ENCODE measurements at regions not wholly inside any gene's neighbourhood (a gene's known extent, or its start where the extent isn't known, plus 50 kb on each side); places are given as distances from the start of the nearest gene placed in this dataset.

DNA sequence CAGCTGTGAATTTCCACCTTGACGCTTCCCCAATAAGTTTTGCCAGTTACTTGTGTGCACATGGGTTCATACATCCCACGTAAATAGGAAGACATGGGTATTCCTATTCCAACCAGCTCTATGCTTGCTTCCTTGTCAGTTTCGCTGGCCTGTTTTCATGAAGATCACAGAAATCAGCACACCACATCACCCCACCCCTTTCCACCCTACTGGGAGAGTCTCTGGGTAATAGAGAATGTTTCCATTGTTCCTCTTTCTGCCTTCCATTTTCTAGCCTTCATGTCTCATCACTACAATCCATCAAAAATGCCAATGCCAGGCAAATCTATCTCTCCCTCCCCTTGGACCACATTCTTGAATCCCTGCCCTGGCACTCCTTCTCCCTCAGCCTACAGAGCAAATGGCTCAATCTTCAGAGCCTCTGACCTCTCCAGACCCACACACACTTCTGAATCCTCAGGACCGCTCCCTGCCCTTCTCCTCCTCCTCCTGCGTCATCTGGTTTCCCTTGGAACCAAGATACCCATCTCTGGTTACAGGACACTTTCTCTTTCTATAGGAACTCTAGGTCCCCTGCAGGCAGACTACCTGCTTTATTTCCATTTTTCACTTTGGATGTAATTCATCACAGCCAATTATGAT lies 323.3 kb downstream of the DHX15 start:
- TF ChIP-seq, protein P1, sequence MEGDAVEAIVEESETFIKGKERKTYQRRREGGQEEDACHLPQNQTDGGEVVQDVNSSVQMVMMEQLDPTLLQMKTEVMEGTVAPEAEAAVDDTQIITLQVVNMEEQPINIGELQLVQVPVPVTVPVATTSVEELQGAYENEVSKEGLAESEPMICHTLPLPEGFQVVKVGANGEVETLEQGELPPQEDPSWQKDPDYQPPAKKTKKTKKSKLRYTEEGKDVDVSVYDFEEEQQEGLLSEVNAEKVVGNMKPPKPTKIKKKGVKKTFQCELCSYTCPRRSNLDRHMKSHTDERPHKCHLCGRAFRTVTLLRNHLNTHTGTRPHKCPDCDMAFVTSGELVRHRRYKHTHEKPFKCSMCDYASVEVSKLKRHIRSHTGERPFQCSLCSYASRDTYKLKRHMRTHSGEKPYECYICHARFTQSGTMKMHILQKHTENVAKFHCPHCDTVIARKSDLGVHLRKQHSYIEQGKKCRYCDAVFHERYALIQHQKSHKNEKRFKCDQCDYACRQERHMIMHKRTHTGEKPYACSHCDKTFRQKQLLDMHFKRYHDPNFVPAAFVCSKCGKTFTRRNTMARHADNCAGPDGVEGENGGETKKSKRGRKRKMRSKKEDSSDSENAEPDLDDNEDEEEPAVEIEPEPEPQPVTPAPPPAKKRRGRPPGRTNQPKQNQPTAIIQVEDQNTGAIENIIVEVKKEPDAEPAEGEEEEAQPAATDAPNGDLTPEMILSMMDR (IDR thresholded peaks at IDR 0.05 in 4 of 5, conservative IDR thresholded peaks at IDR 0.05 in 1 of 5), result peak in 2 of 5 experiments; percentile 10 to 37
- TF ChIP-seq POLR2A (IDR thresholded peaks at IDR 0.05), result peak; percentile 15 to 39
